ENCODE measurements at regions not wholly inside any gene's neighbourhood (a gene's known extent, or its start where the extent isn't known, plus 50 kb on each side); places are given as distances from the start of the nearest gene placed in this dataset.

- no peak for TF ChIP-seq CTCF (IDR thresholded peaks at IDR 0.05)
- TF ChIP-seq POLR2AphosphoS5 (IDR thresholded peaks at IDR 0.05), result no peak
- no peak for TF ChIP-seq POLR2A (IDR thresholded peaks at IDR 0.05)
- no peak for TF ChIP-seq EP300 (IDR thresholded peaks at IDR 0.05)
These were observed 152.4 kb upstream of the LRATD1 start for GRCh38 chr2:14480120-14480519.

All from suprapubic skin (tissue), 4 donors.